Ectodermal cell (in vitro differentiated cells): ENCODE measurements at regions not wholly inside any gene's neighbourhood (a gene's known extent, or its start where the extent isn't known, plus 50 kb on each side); places are given as distances from the start of the nearest gene placed in this dataset.
"Not testable (repeated sequence)": the region's sequence is repeated elsewhere in the genome, so short reads cannot be mapped to it uniquely, and the experiment has no call there.

Source experiments
- H3K27ac ChIP-seq: 2 replicates; pipeline ENCODE4 v1.7.0; 2013; ENCODE audit warnings: mild to moderate bottlenecking, low read depth, low read length; ENCODE audit not compliant: insufficient read depth, poor library complexity, severe bottlenecking
- H3K27me3 ChIP-seq: 2 replicates; pipeline ENCODE4 v1.7.0; 2013; ENCODE audit warnings: mild to moderate bottlenecking, low read length; ENCODE audit not compliant: insufficient read depth, control insufficient read depth, poor library complexity, severe bottlenecking
- H3K36me3 ChIP-seq: one replicate; pipeline ENCODE4 v1.7.0; 2013; ENCODE audit warnings: low read length; ENCODE audit not compliant: control insufficient read depth, insufficient read depth
- H3K4me1 ChIP-seq: one replicate; pipeline ENCODE4 v1.7.0; 2013; ENCODE audit warnings: low read length; ENCODE audit not compliant: control insufficient read depth, insufficient read depth
- H3K4me3 ChIP-seq: 2 replicates; pipeline ENCODE4 v1.7.0; 2013; ENCODE audit warnings: low read depth, low read length, control low read depth; ENCODE audit not compliant: insufficient read depth
- H3K9me3 ChIP-seq: 2 replicates; pipeline ENCODE4 v1.7.0; 2013; ENCODE audit warnings: mild to moderate bottlenecking, low read length, moderate library complexity; ENCODE audit not compliant: control insufficient read depth
- WGBS, 2 experiments: methylation state at CpG; one replicate each; pipeline ENCODE4 v1.1.7; 2013; ENCODE audit warnings: missing lambda C conversion rate in 2 of 2; 5-methylcytosine and 5-hydroxymethylcytosine counted together

DNA sequence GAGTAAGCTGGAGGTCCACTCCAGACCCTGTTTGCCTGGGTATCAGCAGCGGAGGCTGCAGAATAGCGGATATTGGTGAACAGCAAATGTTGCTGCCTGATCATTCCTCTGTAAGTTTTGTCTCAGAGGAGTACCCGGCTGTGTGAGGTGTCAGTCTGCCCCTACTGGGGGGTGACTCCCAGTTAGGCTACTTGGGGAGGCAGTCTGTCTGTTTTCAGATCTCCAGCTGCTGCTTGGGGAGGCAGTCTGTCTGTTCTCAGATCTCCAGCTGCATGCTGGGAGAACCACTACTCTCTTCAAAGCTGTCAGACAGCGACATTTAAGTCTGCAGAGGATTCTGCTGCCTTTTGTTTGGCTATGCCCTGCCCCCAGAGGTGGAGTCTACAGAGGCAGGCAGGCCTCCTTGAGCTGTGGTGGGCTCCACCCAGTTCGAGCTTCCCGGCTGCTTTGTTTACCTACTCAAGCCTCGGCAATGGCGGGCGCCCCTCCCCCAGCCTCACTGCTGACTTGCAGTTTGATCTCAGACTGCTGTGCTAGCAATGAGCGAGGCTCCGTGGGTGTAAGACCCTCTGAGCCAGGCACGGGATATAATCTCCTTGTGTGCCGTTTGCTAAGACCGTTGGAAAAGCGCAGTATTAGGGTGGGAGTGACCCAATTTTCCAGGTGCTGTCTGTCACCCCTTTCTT is 266.6 kb upstream of the CELF4 start:
- not testable (repeated sequence) for H3K36me3 ChIP-seq, H3K27me3 ChIP-seq, H3K27ac ChIP-seq, H3K4me3 ChIP-seq, H3K9me3 ChIP-seq
- peaks cover 13% of the 10 kb centered on the region for H3K4me1 ChIP-seq
- WGBS, 2 experiments: 91 to 94% methylated on average over 15 of the region's 15 CpGs

- no peaks in the 10 kb centered on the region for H3K36me3 ChIP-seq
- WGBS, 2 experiments: 93 to 95% methylated on average over 3 of the region's 3 CpGs
- H3K27me3 ChIP-seq: no peaks in the 10 kb centered on the region
- no peaks in the 10 kb centered on the region for H3K9me3 ChIP-seq
- no peak overlapping the region for H3K4me3 ChIP-seq
- no peak overlapping the region for H3K27ac ChIP-seq
- H3K4me1 ChIP-seq: no peaks in the 10 kb centered on the region
Observed at GRCh38 chr18:37812961-37813360, 247.4 kb upstream of the CELF4 start.

GRCh38 chr18:37805773-37806404 is 240.3 kb upstream of the CELF4 start:
- Histone ChIP-seq H3K27me3 (no peaks in the 10 kb centered on the region), H3K9me3 (no peaks in the 10 kb centered on the region), H3K4me1 (no peaks in the 10 kb centered on the region), H3K36me3 (no peaks in the 10 kb centered on the region), H3K27ac (no peak overlapping the region), H3K4me3 (no peak overlapping the region)
- 90 to 94% methylated on average over 8 of the region's 8 CpGs for WGBS, 2 experiments

DNA sequence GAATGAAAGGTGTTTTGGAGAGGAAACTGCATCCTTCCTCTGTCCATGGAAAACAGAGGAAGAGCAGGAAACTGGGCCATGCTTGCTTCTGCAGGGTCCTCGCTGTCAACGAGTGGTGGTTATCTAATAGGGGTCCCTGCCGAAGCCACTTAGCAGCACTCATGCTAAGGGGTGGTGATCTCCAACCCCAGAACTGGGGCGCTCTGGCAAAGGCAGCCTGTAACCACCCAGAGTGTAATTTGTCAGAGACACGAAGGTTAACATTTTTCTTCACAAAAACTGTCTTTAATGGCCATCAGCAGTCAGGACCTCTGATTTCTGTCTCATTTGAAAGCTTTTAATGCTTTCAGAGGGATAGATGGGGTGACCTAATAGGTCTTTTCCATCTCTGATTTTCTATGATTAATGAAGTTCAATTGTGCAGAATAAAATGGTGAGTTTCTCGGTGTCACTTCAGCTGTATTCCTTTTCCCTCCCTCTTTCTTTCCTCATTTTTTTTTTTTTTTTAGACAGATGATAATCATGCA is 231.3 kb upstream of the CELF4 start:
- no peak overlapping the region for H3K4me3 ChIP-seq
- H3K36me3 ChIP-seq: no peaks in the 10 kb centered on the region
- H3K27ac ChIP-seq: no peak overlapping the region
- WGBS, 2 experiments: 90 to 95% methylated on average over 6 of the region's 6 CpGs
- H3K27me3 ChIP-seq: no peaks in the 10 kb centered on the region
- no peaks in the 10 kb centered on the region for H3K9me3 ChIP-seq
- no peaks in the 10 kb centered on the region for H3K4me1 ChIP-seq

- H3K27me3 ChIP-seq: no peaks in the 10 kb centered on the region
- H3K9me3 ChIP-seq: no peaks in the 10 kb centered on the region
- H3K4me1 ChIP-seq: peaks cover 8% of the 10 kb centered on the region
- no peak overlapping the region for H3K4me3 ChIP-seq
- H3K27ac ChIP-seq: no peak overlapping the region
- no peaks in the 10 kb centered on the region for H3K36me3 ChIP-seq
Observed at GRCh38 chr18:37787452-37787851, 221.9 kb upstream of the CELF4 start.

GRCh38 chr18:37783771-37784170 is 218.2 kb upstream of the CELF4 start:
- no peaks in the 10 kb centered on the region for H3K36me3 ChIP-seq
- H3K27ac ChIP-seq: peak overlapping the region; percentile 40
- 63 to 68% methylated on average over 3 to 5 of the region's 5 CpGs for WGBS, 2 experiments
- no peaks in the 10 kb centered on the region for H3K27me3 ChIP-seq
- no peaks in the 10 kb centered on the region for H3K9me3 ChIP-seq
- H3K4me3 ChIP-seq: no peak overlapping the region
- H3K4me1 ChIP-seq: peaks cover 8% of the 10 kb centered on the region

GRCh38 chr18:37779220-37779619 is 213.6 kb upstream of the CELF4 start:
- no peaks in the 10 kb centered on the region for H3K36me3 ChIP-seq
- no peaks in the 10 kb centered on the region for H3K27me3 ChIP-seq
- no peaks in the 10 kb centered on the region for H3K9me3 ChIP-seq
- H3K27ac ChIP-seq: no peak overlapping the region
- no peak overlapping the region for H3K4me3 ChIP-seq
- peaks cover 8% of the 10 kb centered on the region for H3K4me1 ChIP-seq
- WGBS, 2 experiments: 80 to 91% methylated on average over 5 to 7 of the region's 7 CpGs

- WGBS, 2 experiments: 21 to 25% methylated on average over 21 of the region's 21 CpGs
Observed at GRCh38 chr18:37778417-37779165, 213.0 kb upstream of the CELF4 start.

GRCh38 chr18:37769826-37770225 is 204.2 kb upstream of the CELF4 start:
- Histone ChIP-seq H3K27me3 (no peaks in the 10 kb centered on the region), H3K4me3 (no peak overlapping the region), H3K9me3 (no peaks in the 10 kb centered on the region), H3K4me1 (no peaks in the 10 kb centered on the region), H3K27ac (no peak overlapping the region), H3K36me3 (no peaks in the 10 kb centered on the region)
- WGBS, 2 experiments: 92 to 94% methylated on average over 1 of the region's 1 CpG

More at GRCh38 chr18:37778417-37779165, 213.0 kb upstream of the CELF4 start:
- peaks cover 2% of the 10 kb centered on the region for H3K4me1 ChIP-seq
- H3K36me3 ChIP-seq: no peaks in the 10 kb centered on the region
- no peaks in the 10 kb centered on the region for H3K27me3 ChIP-seq
- H3K27ac ChIP-seq: no peak overlapping the region
- H3K4me3 ChIP-seq: no peak overlapping the region
- no peaks in the 10 kb centered on the region for H3K9me3 ChIP-seq
